ENCODE measurements at regions not wholly inside any gene's neighbourhood (a gene's known extent, or its start where the extent isn't known, plus 50 kb on each side); places are given as distances from the start of the nearest gene placed in this dataset.
"Not testable (repeated sequence)": the region's sequence is repeated elsewhere in the genome, so short reads cannot be mapped to it uniquely, and the experiment has no call there.

GRCh38 chr4:160117686-160118085 lies 1014.8 kb downstream of the RAPGEF2 start:
- no peak overlapping the region for H3K27ac ChIP-seq (ENCODE audit: low read length)
- H3K36me3 ChIP-seq (ENCODE audit: control insufficient read depth in 2 of 2, insufficient read depth in 2 of 2, low read length in 2 of 2): no peaks in the 10 kb centered on the region
- peaks cover 0 to 9% of the 10 kb centered on the region in 2 donors for H3K9me3 ChIP-seq (ENCODE audit: control insufficient read depth in 2 of 2, low read length in 2 of 2)
- no peak overlapping the region for H3K4me3 ChIP-seq (ENCODE audit: low read length in 2 of 2)
- no peak overlapping the region for H3K9ac ChIP-seq (ENCODE audit: low read length in 2 of 2)
- no peaks in the 10 kb centered on the region for H3K4me1 ChIP-seq (ENCODE audit: control insufficient read depth, insufficient read depth, low read length)
- no peaks in the 10 kb centered on the region for H3K27me3 ChIP-seq (ENCODE audit: control insufficient read depth in 1 of 2, insufficient read depth in 2 of 2, low read length in 2 of 2)

DNA sequence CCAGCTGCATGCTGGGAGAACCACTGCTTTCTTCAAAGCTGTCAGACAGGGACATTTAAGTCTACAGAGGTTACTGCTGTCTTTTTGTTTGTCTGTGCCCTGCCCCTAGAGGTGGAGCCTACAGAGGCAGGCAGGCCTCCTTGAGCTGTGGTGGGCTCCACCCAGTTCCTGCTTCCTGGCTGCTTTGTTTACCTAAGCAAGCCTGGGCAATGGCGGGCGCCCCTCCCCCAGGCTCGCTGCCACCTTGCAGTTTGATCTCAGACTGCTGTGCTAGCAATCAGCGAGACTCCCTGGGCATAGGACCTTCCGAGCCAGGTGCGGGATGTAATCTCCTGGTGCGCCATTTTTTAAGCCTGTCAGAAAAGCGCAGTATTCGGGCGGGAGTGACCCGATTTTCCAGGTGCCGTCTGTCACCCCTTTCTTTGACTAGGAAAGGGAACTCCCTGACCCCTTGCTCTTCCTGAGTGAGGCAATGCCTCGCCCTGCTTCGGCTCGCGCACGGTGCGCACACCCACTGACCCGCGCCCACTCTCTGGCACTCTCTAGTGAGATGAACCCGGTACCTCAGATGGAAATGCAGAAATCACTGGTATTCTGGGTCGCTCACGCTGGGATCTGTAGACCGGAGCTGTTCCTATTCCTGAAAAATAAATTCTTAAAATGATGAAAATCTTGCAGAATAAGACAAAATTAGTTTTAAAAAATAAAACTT lies 1022.9 kb downstream of the RAPGEF2 start:
- not testable (repeated sequence) for H3K9ac ChIP-seq (ENCODE audit: low read length in 2 of 2); H3K4me1 ChIP-seq (ENCODE audit: control insufficient read depth, insufficient read depth, low read length); H3K27me3 ChIP-seq (ENCODE audit: control insufficient read depth in 1 of 2, insufficient read depth in 2 of 2, low read length in 2 of 2); H3K4me3 ChIP-seq (ENCODE audit: low read length in 2 of 2); H3K36me3 ChIP-seq (ENCODE audit: control insufficient read depth in 2 of 2, insufficient read depth in 2 of 2, low read length in 2 of 2); H3K9me3 ChIP-seq (ENCODE audit: control insufficient read depth in 2 of 2, low read length in 2 of 2); H3K27ac ChIP-seq (ENCODE audit: low read length)

GRCh38 chr4:160127211-160127610 lies 1024.3 kb downstream of the RAPGEF2 start:
- Histone ChIP-seq H3K27ac (ENCODE audit: low read length) (no peak overlapping the region), H3K4me3 (ENCODE audit: low read length in 2 of 2) (no peak overlapping the region), H3K9ac (ENCODE audit: low read length in 2 of 2) (no peak overlapping the region), H3K27me3 (ENCODE audit: control insufficient read depth in 1 of 2, insufficient read depth in 2 of 2, low read length in 2 of 2) (no peaks in the 10 kb centered on the region), H3K36me3 (ENCODE audit: control insufficient read depth in 2 of 2, insufficient read depth in 2 of 2, low read length in 2 of 2) (no peaks in the 10 kb centered on the region), H3K4me1 (ENCODE audit: control insufficient read depth, insufficient read depth, low read length) (no peaks in the 10 kb centered on the region), H3K9me3 (ENCODE audit: control insufficient read depth in 2 of 2, low read length in 2 of 2) (peaks cover 0 to 5% of the 10 kb centered on the region in 2 donors)

DNA sequence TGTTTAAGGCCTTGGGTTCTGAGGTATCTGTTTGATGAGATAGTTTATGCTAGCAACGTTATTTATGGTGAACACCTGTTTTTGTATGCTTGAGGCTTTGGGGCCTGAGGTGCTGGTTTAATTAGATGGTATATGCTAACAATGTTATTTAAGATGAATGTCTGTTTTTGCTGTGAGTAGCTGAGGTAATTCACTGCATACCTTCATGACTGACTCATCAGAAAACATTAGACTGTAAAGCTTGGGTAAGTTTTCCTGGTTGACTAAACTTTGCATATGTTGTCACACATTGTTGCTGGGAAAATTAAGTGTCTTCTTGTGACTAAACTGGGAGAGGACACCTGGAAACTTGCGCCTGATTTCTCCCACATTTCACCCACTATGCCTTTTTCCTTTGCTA lies 1026.6 kb downstream of the RAPGEF2 start:
- H3K9me3 ChIP-seq (ENCODE audit: control insufficient read depth in 2 of 2, low read length in 2 of 2): peaks cover 0 to 5% of the 10 kb centered on the region in 2 donors
- no peak overlapping the region for H3K27ac ChIP-seq (ENCODE audit: low read length)
- H3K27me3 ChIP-seq (ENCODE audit: control insufficient read depth in 1 of 2, insufficient read depth in 2 of 2, low read length in 2 of 2): no peaks in the 10 kb centered on the region
- no peaks in the 10 kb centered on the region for H3K36me3 ChIP-seq (ENCODE audit: control insufficient read depth in 2 of 2, insufficient read depth in 2 of 2, low read length in 2 of 2)
- H3K9ac ChIP-seq (ENCODE audit: low read length in 2 of 2): no peak overlapping the region
- H3K4me1 ChIP-seq (ENCODE audit: control insufficient read depth, insufficient read depth, low read length): no peaks in the 10 kb centered on the region
- no peak overlapping the region for H3K4me3 ChIP-seq (ENCODE audit: low read length in 2 of 2)

- H3K36me3 ChIP-seq (ENCODE audit: control insufficient read depth in 2 of 2, insufficient read depth in 2 of 2, low read length in 2 of 2): no peaks in the 10 kb centered on the region
- H3K27ac ChIP-seq (ENCODE audit: low read length): no peak overlapping the region
- no peak overlapping the region for H3K9ac ChIP-seq (ENCODE audit: low read length in 2 of 2)
- H3K9me3 ChIP-seq (ENCODE audit: control insufficient read depth in 2 of 2, low read length in 2 of 2): peaks cover 0 to 5% of the 10 kb centered on the region in 2 donors
- no peaks in the 10 kb centered on the region for H3K4me1 ChIP-seq (ENCODE audit: control insufficient read depth, insufficient read depth, low read length)
- H3K4me3 ChIP-seq (ENCODE audit: low read length in 2 of 2): no peak overlapping the region
- H3K27me3 ChIP-seq (ENCODE audit: control insufficient read depth in 1 of 2, insufficient read depth in 2 of 2, low read length in 2 of 2): no peaks in the 10 kb centered on the region
Observed at GRCh38 chr4:160136021-160136420, 1033.1 kb downstream of the RAPGEF2 start.

- Histone ChIP-seq H3K9ac (ENCODE audit: low read length in 2 of 2) (no peak overlapping the region), H3K27ac (ENCODE audit: low read length) (no peak overlapping the region), H3K9me3 (ENCODE audit: control insufficient read depth in 2 of 2, low read length in 2 of 2) (no peaks in the 10 kb centered on the region), H3K4me3 (ENCODE audit: low read length in 2 of 2) (no peak overlapping the region), H3K36me3 (ENCODE audit: control insufficient read depth in 2 of 2, insufficient read depth in 2 of 2, low read length in 2 of 2) (no peaks in the 10 kb centered on the region), H3K4me1 (ENCODE audit: control insufficient read depth, insufficient read depth, low read length) (no peaks in the 10 kb centered on the region), H3K27me3 (ENCODE audit: control insufficient read depth in 1 of 2, insufficient read depth in 2 of 2, low read length in 2 of 2) (no peaks in the 10 kb centered on the region)
Observed at GRCh38 chr4:160141206-160141605, 1038.3 kb downstream of the RAPGEF2 start.

GRCh38 chr4:160142579-160142978 lies 1039.7 kb downstream of the RAPGEF2 start:
- no peaks in the 10 kb centered on the region for H3K36me3 ChIP-seq (ENCODE audit: control insufficient read depth in 2 of 2, insufficient read depth in 2 of 2, low read length in 2 of 2)
- no peaks in the 10 kb centered on the region for H3K4me1 ChIP-seq (ENCODE audit: control insufficient read depth, insufficient read depth, low read length)
- no peaks in the 10 kb centered on the region for H3K9me3 ChIP-seq (ENCODE audit: control insufficient read depth in 2 of 2, low read length in 2 of 2)
- no peak overlapping the region for H3K27ac ChIP-seq (ENCODE audit: low read length)
- no peak overlapping the region for H3K9ac ChIP-seq (ENCODE audit: low read length in 2 of 2)
- H3K27me3 ChIP-seq (ENCODE audit: control insufficient read depth in 1 of 2, insufficient read depth in 2 of 2, low read length in 2 of 2): no peaks in the 10 kb centered on the region
- no peak overlapping the region for H3K4me3 ChIP-seq (ENCODE audit: low read length in 2 of 2)

GRCh38 chr4:160143574-160143973 lies 1040.7 kb downstream of the RAPGEF2 start:
- Histone ChIP-seq H3K4me3 (ENCODE audit: low read length in 2 of 2) (no peak overlapping the region), H3K27ac (ENCODE audit: low read length) (no peak overlapping the region), H3K4me1 (ENCODE audit: control insufficient read depth, insufficient read depth, low read length) (no peaks in the 10 kb centered on the region), H3K27me3 (ENCODE audit: control insufficient read depth in 1 of 2, insufficient read depth in 2 of 2, low read length in 2 of 2) (no peaks in the 10 kb centered on the region), H3K36me3 (ENCODE audit: control insufficient read depth in 2 of 2, insufficient read depth in 2 of 2, low read length in 2 of 2) (no peaks in the 10 kb centered on the region), H3K9me3 (ENCODE audit: control insufficient read depth in 2 of 2, low read length in 2 of 2) (no peaks in the 10 kb centered on the region), H3K9ac (ENCODE audit: low read length in 2 of 2) (no peak overlapping the region)

- Histone ChIP-seq H3K4me3 (ENCODE audit: low read length in 2 of 2) (no peak overlapping the region), H3K27me3 (ENCODE audit: control insufficient read depth in 1 of 2, insufficient read depth in 2 of 2, low read length in 2 of 2) (no peaks in the 10 kb centered on the region), H3K4me1 (ENCODE audit: control insufficient read depth, insufficient read depth, low read length) (no peaks in the 10 kb centered on the region), H3K9ac (ENCODE audit: low read length in 2 of 2) (no peak overlapping the region), H3K27ac (ENCODE audit: low read length) (no peak overlapping the region), H3K36me3 (ENCODE audit: control insufficient read depth in 2 of 2, insufficient read depth in 2 of 2, low read length in 2 of 2) (no peaks in the 10 kb centered on the region), H3K9me3 (ENCODE audit: control insufficient read depth in 2 of 2, low read length in 2 of 2) (no peaks in the 10 kb centered on the region)
Observed at GRCh38 chr4:160159457-160159856, 1056.6 kb downstream of the RAPGEF2 start.

DNA sequence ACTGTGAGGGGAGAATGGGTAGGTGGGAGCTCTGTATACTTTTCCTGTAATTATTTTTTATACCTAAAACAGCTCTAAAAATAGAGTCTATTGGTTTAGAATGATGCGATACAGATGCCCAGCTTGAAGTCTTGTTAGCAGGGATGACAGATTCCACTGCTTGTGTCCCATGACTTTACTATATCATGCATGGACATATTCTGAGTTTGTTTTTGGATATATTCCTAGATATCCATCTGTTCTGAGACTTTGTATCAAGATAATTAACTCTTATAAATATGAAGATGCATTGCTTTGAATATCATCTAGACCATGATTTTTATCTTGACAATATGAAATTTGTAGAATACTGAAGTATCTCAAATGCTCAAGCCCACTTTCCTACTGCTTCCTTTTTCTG lies 1058.1 kb downstream of the RAPGEF2 start:
- Histone ChIP-seq H3K27ac (ENCODE audit: low read length) (no peak overlapping the region), H3K9ac (ENCODE audit: low read length in 2 of 2) (no peak overlapping the region), H3K9me3 (ENCODE audit: control insufficient read depth in 2 of 2, low read length in 2 of 2) (no peaks in the 10 kb centered on the region), H3K4me3 (ENCODE audit: low read length in 2 of 2) (no peak overlapping the region), H3K27me3 (ENCODE audit: control insufficient read depth in 1 of 2, insufficient read depth in 2 of 2, low read length in 2 of 2) (no peaks in the 10 kb centered on the region), H3K4me1 (ENCODE audit: control insufficient read depth, insufficient read depth, low read length) (no peaks in the 10 kb centered on the region), H3K36me3 (ENCODE audit: control insufficient read depth in 2 of 2, insufficient read depth in 2 of 2, low read length in 2 of 2) (no peaks in the 10 kb centered on the region)

- peaks cover 0 to 4% of the 10 kb centered on the region in 2 donors for H3K9me3 ChIP-seq (ENCODE audit: control insufficient read depth in 2 of 2, low read length in 2 of 2)
- no peaks in the 10 kb centered on the region for H3K27me3 ChIP-seq (ENCODE audit: control insufficient read depth in 1 of 2, insufficient read depth in 2 of 2, low read length in 2 of 2)
- H3K4me1 ChIP-seq (ENCODE audit: control insufficient read depth, insufficient read depth, low read length): no peaks in the 10 kb centered on the region
- no peak overlapping the region for H3K4me3 ChIP-seq (ENCODE audit: low read length in 2 of 2)
- H3K27ac ChIP-seq (ENCODE audit: low read length): no peak overlapping the region
- no peak overlapping the region for H3K9ac ChIP-seq (ENCODE audit: low read length in 2 of 2)
- no peaks in the 10 kb centered on the region for H3K36me3 ChIP-seq (ENCODE audit: control insufficient read depth in 2 of 2, insufficient read depth in 2 of 2, low read length in 2 of 2)
Observed at GRCh38 chr4:160175064-160175643, 1072.3 kb downstream of the RAPGEF2 start.
